ENCODE measurements at regions not wholly inside any gene's neighbourhood (a gene's known extent, or its start where the extent isn't known, plus 50 kb on each side); places are given as distances from the start of the nearest gene placed in this dataset.

DNA sequence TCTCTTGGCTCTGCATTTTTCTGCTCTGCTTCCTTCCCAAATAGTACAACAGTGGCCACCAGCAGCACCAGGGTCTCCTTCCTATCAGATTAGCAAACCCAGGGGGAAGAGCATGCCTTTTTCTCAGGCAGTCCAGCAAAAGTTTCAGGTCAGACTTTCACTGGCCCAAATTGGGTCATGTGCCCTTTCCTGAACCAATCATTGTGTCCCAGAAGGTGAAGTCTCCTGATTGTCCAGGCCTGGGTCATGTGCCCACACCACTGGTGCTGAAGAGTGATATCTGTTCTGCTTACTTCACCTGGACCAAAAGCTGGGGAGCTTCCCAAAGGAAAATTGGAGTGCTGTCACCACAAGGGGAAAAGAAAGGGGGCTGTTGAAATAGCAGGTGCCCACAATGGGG, 64.1 kb upstream of the ALX4 start:
- TF ChIP-seq, protein P1, sequence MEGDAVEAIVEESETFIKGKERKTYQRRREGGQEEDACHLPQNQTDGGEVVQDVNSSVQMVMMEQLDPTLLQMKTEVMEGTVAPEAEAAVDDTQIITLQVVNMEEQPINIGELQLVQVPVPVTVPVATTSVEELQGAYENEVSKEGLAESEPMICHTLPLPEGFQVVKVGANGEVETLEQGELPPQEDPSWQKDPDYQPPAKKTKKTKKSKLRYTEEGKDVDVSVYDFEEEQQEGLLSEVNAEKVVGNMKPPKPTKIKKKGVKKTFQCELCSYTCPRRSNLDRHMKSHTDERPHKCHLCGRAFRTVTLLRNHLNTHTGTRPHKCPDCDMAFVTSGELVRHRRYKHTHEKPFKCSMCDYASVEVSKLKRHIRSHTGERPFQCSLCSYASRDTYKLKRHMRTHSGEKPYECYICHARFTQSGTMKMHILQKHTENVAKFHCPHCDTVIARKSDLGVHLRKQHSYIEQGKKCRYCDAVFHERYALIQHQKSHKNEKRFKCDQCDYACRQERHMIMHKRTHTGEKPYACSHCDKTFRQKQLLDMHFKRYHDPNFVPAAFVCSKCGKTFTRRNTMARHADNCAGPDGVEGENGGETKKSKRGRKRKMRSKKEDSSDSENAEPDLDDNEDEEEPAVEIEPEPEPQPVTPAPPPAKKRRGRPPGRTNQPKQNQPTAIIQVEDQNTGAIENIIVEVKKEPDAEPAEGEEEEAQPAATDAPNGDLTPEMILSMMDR (optimal IDR thresholded peaks at IDR 0.05 in 1 of 3, IDR thresholded peaks at IDR 0.05 in 1 of 3, conservative IDR thresholded peaks at IDR 0.05 in 1 of 3; ENCODE audit: extremely low read depth in 1 of 3, insufficient read depth in 2 of 3, low read length in 3 of 3): no peak
- TF ChIP-seq EZH2 (IDR thresholded peaks at IDR 0.05; ENCODE audit: low read length): no peak
- no peaks in the 10 kb centered on the region for H3K4me1 ChIP-seq (ENCODE audit: control insufficient read depth, extremely low read depth, insufficient read depth, low read length)
- no peak overlapping the region for H2AFZ ChIP-seq (ENCODE audit: control insufficient read depth, low read length)
- DNase-seq (ENCODE audit: low read depth, low spot score) (no peak), FAIRE-seq (no peak)
- H3K27me3 ChIP-seq (ENCODE audit: control insufficient read depth, extremely low read depth, insufficient read depth, low read length): peaks cover 3% of the 10 kb centered on the region
- H3K9me3 ChIP-seq (ENCODE audit: control insufficient read depth, low read depth, low read length): no peaks in the 10 kb centered on the region
- no peak overlapping the region for H3K27ac ChIP-seq (ENCODE audit: control insufficient read depth, insufficient read depth, low read length)
- H4K20me1 ChIP-seq (ENCODE audit: control insufficient read depth, extremely low read depth, insufficient read depth, low read length): no peaks in the 10 kb centered on the region
- dilution Hi-C loops (cut with MboI; ENCODE audit: extremely low pct_ligation_motif_present, low sequenced_read_pairs): no loop called here
- H3K36me3 ChIP-seq (ENCODE audit: control insufficient read depth in 2 of 2, extremely low read depth in 1 of 2, insufficient read depth in 2 of 2, low read length in 2 of 2): no peaks in the 10 kb centered on the region
- H3K4me3 ChIP-seq (ENCODE audit: control insufficient read depth in 2 of 3, extremely low read depth in 1 of 3, insufficient read depth in 2 of 3, low read depth in 1 of 3, low read length in 3 of 3): no peak overlapping the region
- H3K79me2 ChIP-seq (ENCODE audit: control insufficient read depth, insufficient read depth, low read length): no peaks in the 10 kb centered on the region
- no peak overlapping the region for H3K4me2 ChIP-seq (ENCODE audit: control insufficient read depth, extremely low read depth, insufficient read depth, low read depth, low read length)
- no peaks in the 10 kb centered on the region for H3K9me1 ChIP-seq (ENCODE audit: control insufficient read depth, extremely low read depth, insufficient read depth, low read length)
- no peak overlapping the region for H3K9ac ChIP-seq (ENCODE audit: control insufficient read depth, extremely low read depth, insufficient read depth, low read length)

DNA sequence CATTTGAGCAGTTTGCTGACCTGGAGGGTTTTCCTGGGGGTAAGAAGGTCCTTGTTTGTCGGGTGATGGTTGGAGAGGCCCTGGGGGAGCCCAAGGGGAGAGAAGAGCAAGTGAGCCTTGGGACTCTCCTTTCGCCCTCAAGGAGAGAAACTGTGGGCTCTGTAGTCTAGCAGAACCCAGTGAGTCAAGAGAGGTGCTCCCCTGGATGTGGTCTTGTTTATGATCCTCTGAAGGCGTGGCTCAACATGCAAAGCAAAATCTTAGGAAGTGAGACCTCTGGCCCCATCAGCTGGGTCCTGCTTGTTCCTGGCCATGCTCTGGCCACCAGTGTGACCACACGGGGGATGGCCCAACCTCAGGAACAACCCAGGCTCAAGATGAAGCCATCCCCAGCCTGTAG, 66.5 kb upstream of the ALX4 start:
- Histone ChIP-seq H2AFZ (ENCODE audit: control insufficient read depth, low read length) (no peak overlapping the region), H3K36me3 (ENCODE audit: control insufficient read depth in 2 of 2, extremely low read depth in 1 of 2, insufficient read depth in 2 of 2, low read length in 2 of 2) (no peaks in the 10 kb centered on the region), H3K9me1 (ENCODE audit: control insufficient read depth, extremely low read depth, insufficient read depth, low read length) (no peaks in the 10 kb centered on the region), H3K27me3 (ENCODE audit: control insufficient read depth, extremely low read depth, insufficient read depth, low read length) (peaks cover 10% of the 10 kb centered on the region), H3K9ac (ENCODE audit: control insufficient read depth, extremely low read depth, insufficient read depth, low read length) (no peak overlapping the region), H3K9me3 (ENCODE audit: control insufficient read depth, low read depth, low read length) (no peaks in the 10 kb centered on the region), H3K4me1 (ENCODE audit: control insufficient read depth, extremely low read depth, insufficient read depth, low read length) (no peaks in the 10 kb centered on the region), H3K4me3 (ENCODE audit: control insufficient read depth in 2 of 3, extremely low read depth in 1 of 3, insufficient read depth in 2 of 3, low read depth in 1 of 3, low read length in 3 of 3) (no peak overlapping the region), H4K20me1 (ENCODE audit: control insufficient read depth, extremely low read depth, insufficient read depth, low read length) (no peaks in the 10 kb centered on the region), H3K79me2 (ENCODE audit: control insufficient read depth, insufficient read depth, low read length) (no peaks in the 10 kb centered on the region), H3K27ac (ENCODE audit: control insufficient read depth, insufficient read depth, low read length) (no peak overlapping the region), H3K4me2 (ENCODE audit: control insufficient read depth, extremely low read depth, insufficient read depth, low read depth, low read length) (no peak overlapping the region)
- no peak for TF ChIP-seq EZH2 (IDR thresholded peaks at IDR 0.05; ENCODE audit: low read length)
- TF ChIP-seq, protein P1 (optimal IDR thresholded peaks at IDR 0.05 in 1 of 3, IDR thresholded peaks at IDR 0.05 in 1 of 3, conservative IDR thresholded peaks at IDR 0.05 in 1 of 3; ENCODE audit: extremely low read depth in 1 of 3, insufficient read depth in 2 of 3, low read length in 3 of 3): no peak
- no peak for DNase-seq (ENCODE audit: low read depth, low spot score)
- no peak for FAIRE-seq
- dilution Hi-C loops (cut with MboI; ENCODE audit: extremely low pct_ligation_motif_present, low sequenced_read_pairs): no loop called here
